ENCODE measurements at regions not wholly inside any gene's neighbourhood (a gene's known extent, or its start where the extent isn't known, plus 50 kb on each side); places are given as distances from the start of the nearest gene placed in this dataset.
"Not testable (repeated sequence)": the region's sequence is repeated elsewhere in the genome, so short reads cannot be mapped to it uniquely, and the experiment has no call there.

- CTCF ChIA-PET, result no interaction called here
- Mint-ChIP-seq H3K4me1 (no peaks in the 10 kb centered on the region), H3K9me3 (ENCODE audit: low read depth) (no peaks in the 10 kb centered on the region), H3K36me3 (ENCODE audit: low read depth) (no peaks in the 10 kb centered on the region), H3K4me3 (no peak overlapping the region), H3K27ac (no peak overlapping the region), H3K27me3 (peaks cover 2% of the 10 kb centered on the region)
- POLR2A ChIA-PET, result interaction anchor here (0.6 kb wide), 1 partner anchor 884 kb away, joined by 6 read pairs; no protein-coding TSS in a partner anchor
- DNase-seq, result no peak
- intact Hi-C loops (cut with DNase I, micrococcal nuclease), result no loop called here
- no peak for ATAC-seq
These were observed 339.9 kb downstream of the SOX9 start for GRCh38 chr17:72460711-72461110.

GRCh38 chr17:72461757-72462156 lies 340.9 kb downstream of the SOX9 start:
- peaks cover 2% of the 10 kb centered on the region for H3K27me3 Mint-ChIP-seq
- no peak overlapping the region for H3K27ac Mint-ChIP-seq
- no peak for ATAC-seq
- no peaks in the 10 kb centered on the region for H3K4me1 Mint-ChIP-seq
- DNase-seq, result no peak
- CTCF ChIA-PET, result no interaction called here
- POLR2A ChIA-PET, result no interaction called here
- H3K36me3 Mint-ChIP-seq (ENCODE audit: low read depth), result no peaks in the 10 kb centered on the region
- H3K4me3 Mint-ChIP-seq, result no peak overlapping the region
- no peaks in the 10 kb centered on the region for H3K9me3 Mint-ChIP-seq (ENCODE audit: low read depth)
- intact Hi-C loops (cut with DNase I, micrococcal nuclease), result no loop called here

- Mint-ChIP-seq H3K9me3 (ENCODE audit: low read depth) (no peaks in the 10 kb centered on the region), H3K27me3 (peaks cover 2% of the 10 kb centered on the region), H3K4me1 (no peaks in the 10 kb centered on the region), H3K27ac (no peak overlapping the region), H3K4me3 (no peak overlapping the region), H3K36me3 (ENCODE audit: low read depth) (no peaks in the 10 kb centered on the region)
- CTCF ChIA-PET, result interaction anchor here (0.6 kb wide), 1 partner anchor 71 kb away, joined by 3 read pairs; no protein-coding TSS in a partner anchor
- intact Hi-C loops (cut with DNase I, micrococcal nuclease), result no loop called here
- DNase-seq (no peak), ATAC-seq (no peak)
- POLR2A ChIA-PET, result no interaction called here
These were observed 341.6 kb downstream of the SOX9 start for GRCh38 chr17:72462407-72462806.

- no peak overlapping the region for H3K27ac Mint-ChIP-seq
- POLR2A ChIA-PET, result no interaction called here
- CTCF ChIA-PET, result interaction anchor here (0.6 kb wide), 1 partner anchor 71 kb away, joined by 3 read pairs; no protein-coding TSS in a partner anchor
- H3K4me3 Mint-ChIP-seq, result no peak overlapping the region
- no peak for ATAC-seq
- no peak for DNase-seq
- peaks cover 2% of the 10 kb centered on the region for H3K27me3 Mint-ChIP-seq
- no peaks in the 10 kb centered on the region for H3K4me1 Mint-ChIP-seq
- H3K36me3 Mint-ChIP-seq (ENCODE audit: low read depth), result no peaks in the 10 kb centered on the region
- intact Hi-C loops (cut with DNase I, micrococcal nuclease), result no loop called here
- no peaks in the 10 kb centered on the region for H3K9me3 Mint-ChIP-seq (ENCODE audit: low read depth)
These were observed 342.0 kb downstream of the SOX9 start for GRCh38 chr17:72462814-72463213.

GRCh38 chr17:72463287-72464102 lies 342.7 kb downstream of the SOX9 start:
- DNase-seq (no peak), ATAC-seq (no peak)
- POLR2A ChIA-PET, result no interaction called here
- Mint-ChIP-seq H3K4me3 (no peak overlapping the region), H3K36me3 (ENCODE audit: low read depth) (no peaks in the 10 kb centered on the region), H3K27me3 (peaks cover 2% of the 10 kb centered on the region), H3K9me3 (ENCODE audit: low read depth) (no peaks in the 10 kb centered on the region), H3K27ac (no peak overlapping the region), H3K4me1 (no peaks in the 10 kb centered on the region)
- CTCF ChIA-PET, result no interaction called here
- intact Hi-C loops (cut with DNase I, micrococcal nuclease), result no loop called here

- POLR2A ChIA-PET; intact Hi-C loops (cut with DNase I, micrococcal nuclease); H3K27ac Mint-ChIP-seq; CTCF ChIA-PET; H3K36me3 Mint-ChIP-seq (ENCODE audit: low read depth); H3K4me1 Mint-ChIP-seq; H3K9me3 Mint-ChIP-seq (ENCODE audit: low read depth); H3K4me3 Mint-ChIP-seq; H3K27me3 Mint-ChIP-seq; ATAC-seq; DNase-seq: not testable (repeated sequence)
These were observed 343.4 kb downstream of the SOX9 start for GRCh38 chr17:72464221-72464620.

GRCh38 chr17:72465191-72466024 lies 344.6 kb downstream of the SOX9 start:
- intact Hi-C loops (cut with DNase I, micrococcal nuclease), result no loop called here
- DNase-seq, result no peak
- no peak overlapping the region for H3K4me3 Mint-ChIP-seq
- no peaks in the 10 kb centered on the region for H3K9me3 Mint-ChIP-seq (ENCODE audit: low read depth)
- no peak for ATAC-seq
- CTCF ChIA-PET, result no interaction called here
- H3K27ac Mint-ChIP-seq, result no peak overlapping the region
- POLR2A ChIA-PET, result interaction anchor here (0.6 kb wide), 1 partner anchor 948 kb away, joined by 3 read pairs; no protein-coding TSS in a partner anchor
- peaks cover 2% of the 10 kb centered on the region for H3K27me3 Mint-ChIP-seq
- no peaks in the 10 kb centered on the region for H3K4me1 Mint-ChIP-seq
- H3K36me3 Mint-ChIP-seq (ENCODE audit: low read depth), result no peaks in the 10 kb centered on the region

GRCh38 chr17:72466199-72466598 lies 345.4 kb downstream of the SOX9 start:
- Mint-ChIP-seq H3K9me3 (ENCODE audit: low read depth) (no peaks in the 10 kb centered on the region), H3K27ac (no peak overlapping the region), H3K27me3 (peaks cover 2% of the 10 kb centered on the region), H3K4me3 (no peak overlapping the region), H3K4me1 (no peaks in the 10 kb centered on the region), H3K36me3 (ENCODE audit: low read depth) (no peaks in the 10 kb centered on the region)
- intact Hi-C loops (cut with DNase I, micrococcal nuclease), result no loop called here
- ATAC-seq (no peak), DNase-seq (no peak)
- ChIA-PET POLR2A (interaction anchor here (0.6 kb wide), 1 partner anchor 947 kb away, joined by 3 read pairs; no protein-coding TSS in a partner anchor), CTCF (no interaction called here)

GRCh38 chr17:72466606-72467005 lies 345.8 kb downstream of the SOX9 start:
- no peaks in the 10 kb centered on the region for H3K4me1 Mint-ChIP-seq
- no peaks in the 10 kb centered on the region for H3K36me3 Mint-ChIP-seq (ENCODE audit: low read depth)
- no peak for ATAC-seq
- H3K9me3 Mint-ChIP-seq (ENCODE audit: low read depth), result no peaks in the 10 kb centered on the region
- DNase-seq, result no peak
- H3K27ac Mint-ChIP-seq, result no peak overlapping the region
- intact Hi-C loops (cut with DNase I, micrococcal nuclease), result no loop called here
- ChIA-PET POLR2A (no interaction called here), CTCF (no interaction called here)
- peaks cover 2% of the 10 kb centered on the region for H3K27me3 Mint-ChIP-seq
- no peak overlapping the region for H3K4me3 Mint-ChIP-seq

- Mint-ChIP-seq H3K4me1 (no peaks in the 10 kb centered on the region), H3K9me3 (ENCODE audit: low read depth) (no peaks in the 10 kb centered on the region), H3K36me3 (ENCODE audit: low read depth) (no peaks in the 10 kb centered on the region), H3K27me3 (peaks cover 4% of the 10 kb centered on the region), H3K27ac (no peak overlapping the region), H3K4me3 (no peak overlapping the region)
- no peak for DNase-seq
- intact Hi-C loops (cut with DNase I, micrococcal nuclease), result no loop called here
- POLR2A ChIA-PET, result no interaction called here
- CTCF ChIA-PET, result no interaction called here
- no peak for ATAC-seq
These were observed 347.2 kb downstream of the SOX9 start for GRCh38 chr17:72467841-72468653.

- Mint-ChIP-seq H3K4me1 (no peaks in the 10 kb centered on the region), H3K27ac (no peak overlapping the region), H3K9me3 (ENCODE audit: low read depth) (peaks cover under 1% of the 10 kb centered on the region), H3K36me3 (ENCODE audit: low read depth) (no peaks in the 10 kb centered on the region), H3K27me3 (peaks cover 4% of the 10 kb centered on the region), H3K4me3 (no peak overlapping the region)
- CTCF ChIA-PET, result no interaction called here
- DNase-seq (no peak), ATAC-seq (no peak)
- intact Hi-C loops (cut with DNase I, micrococcal nuclease), result no loop called here
- POLR2A ChIA-PET, result no interaction called here
These were observed 348.0 kb downstream of the SOX9 start for GRCh38 chr17:72468841-72469240.

All from activated CD4-positive, alpha-beta T cell treated with anti-CD3 and anti-CD28 coated beads for 36 hours (primary cell).